HG03565 (cell line): ENCODE measurements at regions not wholly inside any gene's neighbourhood (a gene's known extent, or its start where the extent isn't known, plus 50 kb on each side); places are given as distances from the start of the nearest gene placed in this dataset.
"Not testable (repeated sequence)": the region's sequence is repeated elsewhere in the genome, so short reads cannot be mapped to it uniquely, and the experiment has no call there.

ENCODE experiments used
- ATAC-seq: cut with Tn5 transposase; IDR thresholded peaks from one replicate; pipeline ENCODE4 v1.9.1; 2021; ENCODE audit warnings: mild to moderate bottlenecking, moderate library complexity; ENCODE audit not compliant: unreplicated experiment

GRCh38 chr12:84085046-84085445 lies 827.6 kb downstream of the SLC6A15 start:
- no peak for ATAC-seq

- no peak for ATAC-seq
These were observed 833.0 kb downstream of the SLC6A15 start for GRCh38 chr12:84079626-84080025.

GRCh38 chr12:84077679-84078078 lies 834.9 kb downstream of the SLC6A15 start:
- no peak for ATAC-seq

GRCh38 chr12:84075991-84076390 lies 836.6 kb downstream of the SLC6A15 start:
- ATAC-seq = no peak

- no peak for ATAC-seq
These were observed 839.2 kb downstream of the SLC6A15 start for GRCh38 chr12:84073401-84073800.

- ATAC-seq = no peak
These were observed 839.6 kb downstream of the SLC6A15 start for GRCh38 chr12:84072961-84073360.

GRCh38 chr12:84070292-84070691 lies 842.3 kb downstream of the SLC6A15 start:
- ATAC-seq = no peak

GRCh38 chr12:84069699-84070098 lies 842.9 kb downstream of the SLC6A15 start:
- no peak for ATAC-seq

- ATAC-seq = no peak
These were observed 843.4 kb downstream of the SLC6A15 start for GRCh38 chr12:84069198-84069597.

- no peak for ATAC-seq
These were observed 854.5 kb downstream of the SLC6A15 start for GRCh38 chr12:84058136-84058535.

GRCh38 chr12:84054811-84055210 lies 857.8 kb downstream of the SLC6A15 start:
- ATAC-seq = no peak

- no peak for ATAC-seq
These were observed 864.7 kb downstream of the SLC6A15 start for GRCh38 chr12:84047881-84048280.

- ATAC-seq = no peak
These were observed 865.7 kb downstream of the SLC6A15 start for GRCh38 chr12:84046859-84047258.

- ATAC-seq = no peak
These were observed 869.2 kb downstream of the SLC6A15 start for GRCh38 chr12:84043355-84043754.

- ATAC-seq = no peak
These were observed 874.4 kb downstream of the SLC6A15 start for GRCh38 chr12:84038242-84038641.

- ATAC-seq = no peak
These were observed 875.7 kb downstream of the SLC6A15 start for GRCh38 chr12:84036912-84037311.

GRCh38 chr12:84035766-84036165 lies 876.8 kb downstream of the SLC6A15 start:
- no peak for ATAC-seq

- no peak for ATAC-seq
These were observed 877.7 kb downstream of the SLC6A15 start for GRCh38 chr12:84034871-84035270.

GRCh38 chr12:84033162-84033561 lies 879.4 kb downstream of the SLC6A15 start:
- no peak for ATAC-seq

GRCh38 chr12:84018556-84019179 lies 893.9 kb downstream of the SLC6A15 start:
- ATAC-seq = not testable (repeated sequence)

- no peak for ATAC-seq
These were observed 895.6 kb downstream of the SLC6A15 start for GRCh38 chr12:84016956-84017355.

GRCh38 chr12:83997423-83997822 lies 915.2 kb downstream of the SLC6A15 start:
- ATAC-seq = no peak

- ATAC-seq = no peak
These were observed 915.9 kb downstream of the SLC6A15 start for GRCh38 chr12:83996671-83997070.
